ENCODE measurements at regions not wholly inside any gene's neighbourhood (a gene's known extent, or its start where the extent isn't known, plus 50 kb on each side); places are given as distances from the start of the nearest gene placed in this dataset.

GRCh38 chr18:67380867-67381266, 135.7 kb downstream of the DSEL start:
- no peak for DNase-seq

- no peak for DNase-seq
These were observed 136.5 kb downstream of the DSEL start for GRCh38 chr18:67379981-67380380.

GRCh38 chr18:67376372-67376771, 140.1 kb downstream of the DSEL start:
- DNase-seq, result no peak

- no peak for DNase-seq
These were observed 142.9 kb downstream of the DSEL start for GRCh38 chr18:67373636-67374035.

- DNase-seq, result no peak
These were observed 149.0 kb downstream of the DSEL start for GRCh38 chr18:67367540-67367939.

- DNase-seq, result no peak
These were observed 152.8 kb downstream of the DSEL start for GRCh38 chr18:67363694-67364093.

- DNase-seq, result no peak
These were observed 153.6 kb downstream of the DSEL start for GRCh38 chr18:67362906-67363305.

GRCh38 chr18:67359873-67360838, 156.4 kb downstream of the DSEL start:
- peak in 20 of 56 donors; percentile 1 to 63 (median 16) for DNase-seq

GRCh38 chr18:67358947-67359346, 157.6 kb downstream of the DSEL start:
- DNase-seq, result no peak

- no peak for DNase-seq
These were observed 161.8 kb downstream of the DSEL start for GRCh38 chr18:67354692-67355091.

GRCh38 chr18:67354091-67354490, 162.4 kb downstream of the DSEL start:
- DNase-seq, result no peak

GRCh38 chr18:67347438-67347837, 169.1 kb downstream of the DSEL start:
- no peak for DNase-seq

- no peak for DNase-seq
These were observed 174.4 kb downstream of the DSEL start for GRCh38 chr18:67342159-67342558.

GRCh38 chr18:67337696-67338095, 178.8 kb downstream of the DSEL start:
- no peak for DNase-seq

- DNase-seq, result no peak
These were observed 184.7 kb downstream of the DSEL start for GRCh38 chr18:67331857-67332256.

GRCh38 chr18:67319109-67319508, 197.4 kb downstream of the DSEL start:
- DNase-seq, result no peak

- DNase-seq, result no peak
These were observed 197.9 kb downstream of the DSEL start for GRCh38 chr18:67318651-67319050.

GRCh38 chr18:67310826-67311225, 205.7 kb downstream of the DSEL start:
- DNase-seq, result no peak

GRCh38 chr18:67308819-67309218, 207.7 kb downstream of the DSEL start:
- no peak for DNase-seq

GRCh38 chr18:67305466-67305865, 211.1 kb downstream of the DSEL start:
- DNase-seq, result no peak

- DNase-seq, result no peak
These were observed 214.5 kb downstream of the DSEL start for GRCh38 chr18:67302043-67302442.

GRCh38 chr18:67301592-67301991, 214.9 kb downstream of the DSEL start:
- DNase-seq, result no peak

GRCh38 chr18:67300498-67300897, 216.0 kb downstream of the DSEL start:
- DNase-seq, result no peak
